ENCODE measurements at regions not wholly inside any gene's neighbourhood (a gene's known extent, or its start where the extent isn't known, plus 50 kb on each side); places are given as distances from the start of the nearest gene placed in this dataset.
"Not testable (repeated sequence)": the region's sequence is repeated elsewhere in the genome, so short reads cannot be mapped to it uniquely, and the experiment has no call there.

DNA sequence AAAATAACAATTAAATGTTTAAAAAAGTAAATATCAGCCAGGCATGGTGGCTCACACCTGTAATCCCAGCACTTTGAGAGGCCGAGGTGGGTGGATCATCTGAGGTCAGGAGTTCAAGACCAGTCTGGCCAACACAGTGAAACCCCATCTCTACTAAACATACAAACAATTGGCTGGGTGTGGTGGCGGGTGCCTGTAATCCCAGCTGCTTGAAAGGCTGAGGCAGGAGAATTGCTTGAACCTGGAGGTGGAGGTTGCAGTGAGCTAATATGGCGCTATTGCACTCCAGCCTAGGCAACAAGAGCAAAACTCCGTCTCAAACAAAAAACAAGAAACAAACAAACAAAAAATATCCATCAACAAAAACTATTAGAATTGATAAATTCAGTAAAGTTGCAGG, 77.5 kb downstream of the SNX5 start:
- DNase-seq (ENCODE audit: low read depth, low spot score) = not testable (repeated sequence)

DNA sequence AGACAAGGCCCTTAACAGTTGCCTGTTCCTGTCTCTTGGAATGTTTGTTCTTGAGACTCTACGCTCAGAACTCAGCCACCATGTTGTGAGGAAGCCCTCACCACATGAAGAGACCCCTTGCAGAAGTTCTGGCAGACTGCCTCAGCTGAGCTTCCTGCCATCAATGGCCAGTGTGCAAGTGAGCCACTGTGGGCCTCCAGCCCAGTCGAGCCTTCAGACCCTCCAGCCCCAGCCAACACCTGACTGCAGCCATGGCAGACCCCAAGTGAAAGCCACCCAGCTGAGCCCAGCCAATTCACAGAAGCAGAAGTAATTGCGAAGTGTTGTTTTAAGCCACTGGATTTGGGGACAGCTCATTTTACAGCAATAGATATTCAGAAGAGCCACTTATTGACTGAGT, 78.3 kb downstream of the SNX5 start:
- no peak for DNase-seq (ENCODE audit: low read depth, low spot score)

DNA sequence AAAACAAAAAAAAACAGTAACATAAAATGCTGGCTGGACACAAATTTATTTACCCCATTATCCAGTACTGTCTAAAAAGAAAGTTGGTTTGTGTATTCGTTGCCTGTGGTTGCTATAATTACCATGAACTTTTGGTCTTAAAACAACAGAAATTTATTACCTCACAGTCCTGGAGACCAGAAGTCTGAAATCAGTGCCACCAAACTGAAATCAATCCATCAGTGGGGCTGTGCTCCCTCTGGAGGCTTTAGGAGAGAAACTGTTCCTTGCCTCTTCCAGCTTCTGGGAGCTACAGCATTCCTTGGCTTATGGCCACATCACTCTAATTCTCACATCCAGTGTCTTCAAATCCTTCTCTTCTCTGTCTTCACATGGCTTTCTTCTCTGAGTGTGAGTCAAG, 79.4 kb downstream of the SNX5 start:
- DNase-seq (ENCODE audit: low read depth, low spot score) = no peak

DNA sequence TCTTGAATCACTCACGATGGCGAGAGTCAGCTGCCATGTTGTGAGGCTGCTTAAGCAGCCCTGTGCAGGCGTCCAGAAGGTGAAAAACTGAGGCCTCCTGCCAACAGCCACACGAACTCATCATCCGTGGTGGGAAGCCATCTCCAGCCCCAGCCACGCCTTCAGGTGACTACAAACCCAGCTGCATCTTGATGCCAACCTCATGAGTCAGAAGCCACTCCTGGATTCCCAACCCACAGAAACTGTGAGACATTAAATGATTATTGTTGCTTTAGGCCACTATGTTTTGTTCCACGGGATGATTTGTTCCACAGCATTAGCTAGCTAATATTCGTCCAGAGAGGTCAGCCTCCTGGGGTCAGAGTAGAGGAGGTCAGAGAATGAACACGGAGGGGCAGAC, 80.5 kb downstream of the SNX5 start:
- no peak for DNase-seq (ENCODE audit: low read depth, low spot score)

DNA sequence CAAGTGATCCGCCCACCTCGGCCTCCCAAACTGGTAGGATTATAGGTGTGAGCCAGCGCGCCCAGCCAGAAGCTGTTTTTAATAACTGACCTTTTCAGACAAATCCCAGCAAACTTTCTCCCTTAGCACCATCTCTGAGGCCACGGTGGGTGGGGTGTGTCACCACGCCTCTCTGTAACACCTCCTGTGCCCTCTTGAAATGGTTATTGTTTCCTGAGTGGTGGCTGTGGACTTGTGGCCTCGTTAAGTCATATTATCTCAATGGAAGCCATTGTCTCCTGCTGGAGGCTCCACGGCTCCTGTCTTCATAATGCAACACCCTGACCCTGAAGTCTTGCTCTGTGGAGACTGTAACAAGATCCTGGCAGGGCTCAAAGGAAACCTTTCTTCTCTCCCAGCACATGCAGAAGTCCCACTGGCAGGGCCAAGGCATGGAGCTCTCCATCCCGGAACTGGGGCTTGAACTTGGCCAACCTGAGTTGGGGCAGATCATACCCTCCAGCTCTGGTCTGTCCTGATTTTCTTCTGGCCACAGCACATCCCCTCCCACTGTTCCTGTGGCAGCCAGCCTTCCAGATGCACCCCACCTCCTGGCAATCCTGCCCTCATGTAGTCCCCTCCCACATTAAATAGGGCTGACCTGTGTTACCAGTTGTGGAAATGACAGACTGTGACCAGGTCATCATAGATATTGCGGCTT, 81.1 kb downstream of the SNX5 start:
- DNase-seq (ENCODE audit: low read depth, low spot score) = no peak

DNA sequence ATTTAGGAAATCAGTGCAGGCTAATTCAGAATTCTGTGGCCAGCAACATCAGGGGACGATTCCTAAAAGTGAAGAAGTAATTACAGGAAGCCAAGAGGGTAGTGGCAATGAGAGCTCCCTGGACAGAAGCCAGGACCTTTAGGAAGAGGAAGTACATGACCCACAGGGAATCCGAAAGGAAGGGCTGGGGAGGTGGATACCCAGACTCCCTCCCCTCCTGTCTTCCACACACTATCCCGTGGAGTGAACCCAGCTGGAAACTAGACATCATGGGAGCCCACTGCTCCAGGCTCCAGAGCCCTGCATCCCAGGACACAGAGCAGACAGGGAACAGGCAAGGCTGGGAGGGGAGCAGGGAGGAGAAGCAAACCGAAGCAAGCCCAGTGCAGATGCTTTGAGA, 83.0 kb downstream of the SNX5 start:
- no peak for DNase-seq (ENCODE audit: low read depth, low spot score)

DNA sequence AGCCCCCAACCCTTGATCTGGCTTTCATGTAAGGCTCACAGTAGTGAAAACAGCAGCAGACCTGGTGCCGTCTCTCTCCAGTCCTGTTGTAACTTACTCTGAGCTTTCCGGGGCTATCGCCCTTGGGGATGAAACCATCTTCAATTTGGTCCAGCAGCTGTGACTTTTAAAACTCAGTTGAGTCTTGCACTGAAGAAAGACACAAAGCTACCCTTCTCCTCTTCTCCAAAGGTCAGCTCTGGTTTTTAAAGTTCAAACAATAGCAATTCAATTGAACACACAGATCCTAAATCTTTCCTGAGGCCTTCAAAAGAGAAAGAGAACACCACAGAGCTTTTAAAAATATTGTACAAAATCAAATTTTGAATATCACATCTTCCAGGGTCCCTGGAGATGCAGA, 83.5 kb downstream of the SNX5 start:
- no peak for DNase-seq (ENCODE audit: low read depth, low spot score)

DNA sequence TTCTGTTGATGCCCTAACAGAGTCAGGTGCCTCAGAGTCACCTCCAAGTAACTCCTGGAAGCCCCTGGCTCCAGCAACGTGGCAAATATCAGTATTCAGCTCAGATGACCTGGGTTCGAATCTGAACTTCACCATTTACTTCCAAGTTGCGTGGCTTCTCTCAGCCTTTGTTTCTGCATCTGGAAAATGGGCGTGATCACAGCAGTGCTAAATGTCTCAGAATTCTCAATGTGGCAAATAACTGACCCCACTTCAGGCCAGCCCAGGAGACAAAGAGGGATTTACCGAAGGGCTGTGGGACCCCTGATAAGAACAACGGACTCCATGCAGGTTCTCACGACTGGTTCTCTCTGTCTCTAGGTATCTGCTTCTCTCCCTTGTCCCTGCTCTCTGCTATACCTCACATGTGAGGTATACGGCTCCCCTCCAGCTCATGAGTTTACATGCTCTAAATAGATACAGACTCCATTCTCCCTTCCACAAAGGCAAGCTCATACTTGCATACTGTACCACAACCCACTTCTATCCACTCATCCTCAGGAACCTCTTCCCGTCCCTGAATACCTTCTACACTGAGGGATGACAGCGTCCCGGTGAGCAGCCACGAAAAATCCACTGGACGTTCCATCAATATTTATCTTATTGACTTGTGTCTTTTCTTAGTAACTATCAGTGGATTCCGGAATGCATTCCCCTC, 84.1 kb downstream of the SNX5 start:
- DNase-seq (ENCODE audit: low read depth, low spot score) = no peak

DNA sequence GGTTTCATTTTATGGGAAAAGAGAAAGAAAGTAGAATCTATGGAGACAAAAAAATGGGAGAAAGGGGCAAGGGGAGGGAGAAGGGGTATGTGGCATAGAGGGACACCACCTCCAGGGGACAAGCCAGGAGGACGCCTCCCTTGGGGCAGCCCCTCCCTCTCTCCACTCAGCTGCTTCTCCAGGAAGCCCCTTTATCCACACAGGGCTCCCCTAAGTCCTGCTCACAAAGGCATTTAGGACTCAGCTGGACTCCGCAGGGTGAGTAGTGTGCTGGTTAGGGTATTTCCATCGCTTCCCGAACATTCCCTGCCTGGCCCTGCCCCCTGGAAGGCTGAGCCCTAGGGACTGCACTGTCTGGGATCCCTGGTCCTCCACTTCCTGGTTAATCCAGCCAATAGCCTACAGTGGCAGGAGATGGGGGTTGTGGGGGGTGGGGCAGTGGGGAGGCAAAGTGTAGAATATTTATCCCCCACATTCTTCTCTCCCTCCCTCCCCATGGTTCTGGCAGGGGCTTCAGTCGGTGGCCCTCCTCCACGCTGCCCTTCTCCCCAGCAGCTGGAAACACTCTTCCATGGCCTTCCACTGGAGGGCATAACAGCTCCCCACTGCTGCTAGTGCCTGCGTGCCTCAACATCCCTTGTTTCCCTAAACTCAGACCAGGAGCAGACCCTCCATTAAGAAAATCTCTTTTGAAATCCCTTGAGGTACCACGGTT, 84.8 kb downstream of the SNX5 start:
- no peak for DNase-seq (ENCODE audit: low read depth, low spot score)

DNA sequence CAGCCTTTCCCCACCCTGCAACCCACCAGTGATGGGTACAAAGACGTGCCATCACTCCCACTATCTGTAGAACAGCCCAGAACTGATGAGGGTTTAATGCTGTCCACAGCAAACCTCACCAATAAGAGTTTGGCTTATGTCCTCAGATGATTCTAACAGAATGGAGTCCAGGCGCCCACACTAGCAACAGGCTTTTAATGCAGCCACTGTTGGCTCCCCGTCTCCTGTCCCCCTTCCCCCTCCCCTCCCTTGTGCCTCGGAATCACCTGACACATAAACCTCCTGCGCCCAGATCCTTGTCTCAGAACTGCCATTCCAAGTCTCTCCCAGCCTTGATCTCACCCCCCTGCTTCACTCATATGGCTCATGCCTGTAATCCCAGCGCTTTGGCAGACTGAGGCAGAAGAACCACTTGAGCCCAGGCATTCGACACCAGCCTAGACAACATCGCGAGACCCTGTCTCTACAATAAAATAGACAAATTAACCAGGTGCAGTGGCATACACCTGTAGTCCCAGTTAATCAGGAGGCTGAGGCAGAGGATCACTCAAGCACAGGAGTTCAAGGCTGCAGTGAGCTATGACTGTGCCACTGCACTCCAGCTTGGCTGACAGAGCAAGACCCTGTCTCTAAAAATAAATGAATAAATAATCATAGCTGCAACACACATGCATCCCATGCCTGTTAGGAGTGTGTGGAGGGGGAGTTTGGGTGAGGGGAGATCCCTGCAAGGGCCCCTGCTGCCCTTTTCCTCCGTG, 85.6 kb downstream of the SNX5 start:
- DNase-seq (ENCODE audit: low read depth, low spot score) = no peak

DNA sequence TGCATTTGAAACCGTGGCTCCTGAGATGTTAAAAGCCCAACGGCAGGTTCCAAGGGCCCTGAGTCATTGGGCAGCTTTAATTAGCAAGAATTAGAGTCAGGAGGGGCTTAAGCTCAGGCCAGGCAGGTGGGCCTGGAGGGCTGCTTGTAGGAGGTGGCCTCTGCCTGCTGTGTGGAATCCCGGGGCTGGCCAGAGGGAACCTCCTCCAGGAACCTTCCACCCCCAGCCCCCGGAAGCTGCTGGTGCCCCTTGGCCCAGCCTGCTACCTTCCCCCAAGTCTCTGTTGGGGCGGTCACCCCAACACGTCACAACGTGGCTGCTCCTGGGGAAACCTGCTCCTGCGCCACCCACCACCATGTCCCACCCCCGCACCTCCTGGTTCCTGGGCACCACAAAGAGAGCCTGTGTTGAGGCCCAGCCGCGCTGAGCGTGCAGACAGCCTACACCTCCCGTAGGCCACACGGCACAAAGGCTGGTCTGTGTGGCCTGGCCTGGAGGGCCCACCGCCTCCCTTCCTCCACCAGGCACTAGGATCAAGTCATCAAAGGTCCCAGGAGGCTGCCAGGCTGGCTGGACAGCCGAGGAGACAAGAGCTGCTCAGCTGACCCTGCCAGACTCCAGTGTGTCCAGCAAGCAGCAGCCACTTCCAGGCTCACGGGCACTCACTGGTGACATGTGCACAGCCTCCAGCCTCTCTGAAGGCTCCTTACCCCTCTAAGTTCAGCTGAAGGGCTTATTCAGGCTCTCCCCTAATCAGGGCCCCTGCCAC, 86.3 kb downstream of the SNX5 start:
- no peak for DNase-seq (ENCODE audit: low read depth, low spot score)

DNA sequence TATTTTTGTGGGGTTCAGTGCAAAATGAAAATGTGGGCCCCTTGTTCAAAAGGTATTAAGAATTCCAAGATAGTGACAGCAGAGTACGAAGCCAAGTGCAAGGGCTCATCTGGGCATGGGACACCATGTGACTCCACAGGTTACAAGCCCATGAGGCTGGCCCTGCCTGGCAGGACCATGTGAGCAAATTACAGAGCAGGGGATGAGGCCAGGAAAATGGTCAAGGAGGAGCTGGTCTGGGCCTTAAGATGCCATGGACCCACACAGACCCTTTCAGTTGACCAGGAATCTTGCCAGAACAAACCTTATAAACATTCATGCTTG, 86.9 kb downstream of the SNX5 start:
- DNase-seq (ENCODE audit: low read depth, low spot score) = no peak

DNA sequence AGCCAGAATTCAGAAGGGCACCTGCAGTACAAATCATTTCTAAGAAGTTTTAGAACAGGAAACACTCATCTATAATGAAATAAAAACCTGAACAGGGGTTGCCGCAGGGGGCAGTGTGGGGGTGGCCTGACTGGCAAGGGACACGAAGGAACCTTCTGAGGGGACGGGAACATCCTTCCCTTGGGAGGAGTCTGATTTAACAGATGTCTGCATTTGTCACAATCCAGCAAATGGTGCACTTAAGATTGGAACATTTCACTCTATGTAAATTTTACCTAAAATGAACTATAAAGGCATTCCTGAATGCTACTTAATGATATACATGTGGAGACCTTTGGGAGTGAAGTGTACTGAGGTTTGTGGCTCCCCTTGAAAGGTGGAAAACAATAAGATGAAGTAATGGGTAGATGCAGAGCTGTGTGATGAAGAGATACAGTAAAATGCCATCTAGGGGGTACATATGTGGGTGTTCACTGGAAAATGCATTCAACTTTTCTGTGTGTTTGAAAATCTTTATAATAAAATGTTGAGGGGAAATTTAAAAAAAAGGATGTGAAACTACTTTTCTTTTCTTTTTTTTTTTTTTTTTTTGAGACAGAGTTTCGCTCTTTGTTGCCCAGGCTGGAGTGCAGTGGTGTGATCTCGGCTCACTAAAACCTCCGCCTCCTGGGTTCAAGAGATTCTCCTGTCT, 89.5 kb downstream of the SNX5 start:
- no peak for DNase-seq (ENCODE audit: low read depth, low spot score)

DNA sequence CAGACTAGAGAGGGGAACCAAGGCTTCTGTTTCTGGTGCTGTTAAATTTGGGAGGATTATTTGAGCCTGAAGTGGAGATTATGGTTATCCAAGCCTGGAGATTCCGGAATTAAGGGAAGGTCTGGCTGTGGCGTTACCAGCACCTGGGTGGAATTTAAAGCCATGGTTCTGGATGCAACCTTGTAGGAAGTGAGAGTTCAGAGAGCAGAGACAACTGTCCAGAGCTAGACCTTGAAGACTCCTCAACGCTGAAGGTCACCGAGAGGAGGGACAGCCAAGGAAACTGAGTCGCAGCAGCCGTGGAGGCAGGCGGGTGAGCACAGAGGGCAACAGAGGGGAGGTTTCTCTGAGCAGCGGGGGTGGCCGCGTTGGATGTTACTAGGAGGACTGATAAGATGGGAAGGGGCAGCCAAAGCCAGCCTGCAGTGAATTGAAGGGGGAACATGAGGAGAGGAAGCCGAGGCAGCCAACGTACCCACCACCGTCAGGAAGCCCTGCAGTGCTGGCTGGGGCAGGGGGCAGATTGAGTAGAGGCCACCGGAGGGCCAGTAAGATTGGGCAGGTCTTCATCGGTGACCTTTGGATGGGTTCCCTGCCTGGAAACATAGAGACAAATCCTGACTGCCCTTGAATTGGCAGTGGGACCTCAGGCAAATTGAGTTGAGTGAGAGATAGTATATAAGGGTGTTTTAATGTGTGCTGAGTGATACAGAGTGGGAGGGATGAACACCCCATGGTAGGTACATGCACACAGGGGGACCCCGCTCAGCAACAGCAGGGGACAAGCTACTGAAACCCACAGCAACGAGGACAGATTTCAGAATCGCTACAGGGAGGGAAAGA, 90.3 kb downstream of the SNX5 start:
- no peak for DNase-seq (ENCODE audit: low read depth, low spot score)

DNA sequence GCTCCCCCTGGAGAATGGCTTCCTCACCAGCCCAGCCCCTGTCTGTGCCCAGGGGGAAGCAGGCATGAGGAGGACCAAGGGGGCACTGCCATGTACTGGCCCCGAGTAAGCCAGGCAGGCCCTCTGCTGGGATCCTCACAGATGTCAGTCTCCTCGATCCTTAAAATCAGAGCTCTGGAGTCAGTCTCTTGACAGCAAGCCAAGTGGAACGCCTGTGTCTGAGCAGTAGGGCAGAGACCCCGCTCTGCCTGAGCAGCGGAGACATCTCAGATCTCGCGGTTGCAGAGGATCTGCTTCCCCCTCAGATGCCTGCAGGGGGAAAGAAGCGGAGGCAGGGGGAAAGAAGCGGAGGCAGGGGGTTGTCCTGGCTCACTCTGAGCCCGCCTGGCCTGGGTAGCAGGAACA, 92.6 kb downstream of the SNX5 start:
- DNase-seq (ENCODE audit: low read depth, low spot score) = no peak

DNA sequence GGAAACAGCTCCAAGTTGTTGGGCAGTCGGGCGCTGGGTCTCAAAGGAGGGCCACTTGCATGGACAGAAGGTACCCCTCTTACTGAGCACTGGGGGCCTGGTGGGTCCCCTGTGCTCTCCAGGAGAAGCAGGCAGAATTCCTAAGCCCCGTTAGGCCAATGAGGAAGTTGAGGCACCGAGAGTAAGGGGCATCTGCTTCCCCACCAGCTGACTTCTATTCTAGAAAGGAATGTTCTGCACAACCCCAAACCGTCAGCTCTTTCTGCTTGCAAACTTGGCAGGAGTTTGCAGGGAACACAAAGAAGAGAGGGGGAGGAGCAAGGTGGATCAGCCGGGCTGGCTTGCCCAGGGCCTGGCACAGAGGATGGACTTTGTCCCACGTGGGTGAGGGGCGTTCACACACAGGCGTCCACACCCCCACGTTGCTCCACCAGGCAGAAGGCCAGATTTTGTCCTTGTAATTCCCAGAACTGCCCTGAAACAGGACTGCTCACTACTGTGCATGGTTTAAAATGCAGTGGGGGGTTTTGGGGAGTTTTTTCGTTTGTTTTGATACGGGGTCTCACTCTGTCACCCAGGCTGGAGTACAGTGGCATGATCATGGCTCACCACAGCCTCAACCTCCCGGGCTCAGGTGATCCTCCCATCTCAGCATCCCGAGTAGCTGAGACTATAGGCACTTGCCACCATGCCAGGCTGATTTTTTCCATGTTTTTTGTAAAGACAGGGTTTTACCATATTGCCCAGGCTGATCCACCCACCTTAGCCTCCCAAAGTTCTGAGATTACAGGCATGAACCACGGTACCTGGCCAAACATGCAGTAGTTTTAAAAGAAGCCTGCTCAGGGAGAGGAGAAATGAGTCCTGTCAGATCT, 93.3 kb downstream of the SNX5 start:
- DNase-seq (ENCODE audit: low read depth, low spot score) = no peak

DNA sequence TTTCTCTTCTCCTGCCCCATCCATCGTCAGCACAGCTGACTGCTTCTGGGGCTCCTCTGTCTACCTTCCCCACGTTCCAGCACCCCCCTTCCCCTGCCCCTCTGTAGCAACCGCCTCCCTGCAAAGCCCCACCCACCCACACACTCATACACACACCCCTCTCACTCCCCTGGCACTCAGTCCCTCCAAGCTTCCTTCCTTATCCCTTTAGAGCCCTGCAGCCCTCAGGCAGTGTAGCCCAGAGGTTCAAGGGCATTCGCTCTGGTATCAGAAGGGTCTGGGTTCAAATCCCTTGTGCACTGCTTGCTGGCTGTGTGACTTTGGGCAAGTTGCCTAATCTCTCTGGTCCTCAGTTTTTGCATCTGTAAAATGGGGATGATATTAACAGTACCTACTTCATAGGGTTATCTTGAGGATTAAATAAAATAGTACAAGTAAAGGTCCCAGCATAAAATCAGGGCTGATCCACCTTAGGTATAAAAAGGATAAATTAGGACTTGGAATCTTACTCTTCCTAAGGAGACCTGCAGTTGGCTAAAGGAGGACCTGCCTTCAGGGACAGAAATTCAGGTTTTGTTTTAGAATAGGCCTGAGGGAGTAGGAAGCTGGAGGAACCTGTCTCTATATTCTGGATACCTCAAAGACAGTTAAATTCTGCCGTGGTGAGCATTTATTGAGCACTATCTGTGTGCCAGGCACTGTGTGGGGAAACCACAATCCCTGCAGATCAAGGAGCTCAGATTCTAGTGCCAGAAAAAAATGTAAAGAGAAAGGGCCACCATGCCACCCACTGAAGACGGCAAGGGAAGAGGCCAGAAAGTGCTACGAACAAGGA, 94.1 kb downstream of the SNX5 start:
- no peak for DNase-seq (ENCODE audit: low read depth, low spot score)

Data from pulmonary artery endothelial cell (primary cell).